ENCODE measurements at regions not wholly inside any gene's neighbourhood (a gene's known extent, or its start where the extent isn't known, plus 50 kb on each side); places are given as distances from the start of the nearest gene placed in this dataset.

GRCh38 chr2:103288696-103289095 is 526.9 kb downstream of the TMEM182 start:
- no peak for TF ChIP-seq CTCF (conservative IDR thresholded peaks at IDR 0.05; ENCODE audit: low read depth, low read length)
- TF ChIP-seq EZH2 (IDR thresholded peaks at IDR 0.05; ENCODE audit: borderline replicate concordance, low read depth, low read length, poor library complexity, severe bottlenecking), result no peak
